SHP77 (cell line): ENCODE measurements at regions not wholly inside any gene's neighbourhood (a gene's known extent, or its start where the extent isn't known, plus 50 kb on each side); places are given as distances from the start of the nearest gene placed in this dataset.
"Not testable (repeated sequence)": the region's sequence is repeated elsewhere in the genome, so short reads cannot be mapped to it uniquely, and the experiment has no call there.

Experiments used
- DNase-seq, 2 experiments: peaks; one replicate each; lab custom pipeline; 2025; lab: John Stamatoyannopoulos, UW

GRCh38 chr12:124130691-124131591 lies 157.9 kb downstream of the ZNF664 start:
- peak; percentile 79 to 90 for DNase-seq

DNA sequence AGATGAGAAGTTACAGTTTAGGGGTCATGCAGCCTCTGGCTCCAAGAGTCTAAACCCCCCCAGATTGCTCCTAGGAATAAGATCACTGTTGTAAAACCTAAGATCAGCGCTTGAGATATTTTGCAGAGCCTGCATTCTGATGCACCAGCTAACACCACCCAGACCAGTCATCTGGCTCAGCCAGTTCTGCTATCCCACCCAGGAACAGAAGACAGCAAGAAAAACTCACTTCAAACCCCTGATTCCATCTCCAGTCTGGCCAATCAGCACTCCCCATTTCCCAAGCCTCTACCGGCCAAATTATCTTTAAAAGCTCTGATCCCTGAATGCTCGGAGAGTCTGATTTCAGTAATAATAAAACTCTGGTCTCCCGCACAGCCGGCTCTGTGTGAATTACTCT lies 158.6 kb downstream of the ZNF664 start:
- DNase-seq: no peak

GRCh38 chr12:124132530-124132929 lies 159.5 kb downstream of the ZNF664 start:
- no peak for DNase-seq

- DNase-seq: no peak
Measured at GRCh38 chr12:124136796-124137195, 158.1 kb upstream of the RFLNA start.

DNA sequence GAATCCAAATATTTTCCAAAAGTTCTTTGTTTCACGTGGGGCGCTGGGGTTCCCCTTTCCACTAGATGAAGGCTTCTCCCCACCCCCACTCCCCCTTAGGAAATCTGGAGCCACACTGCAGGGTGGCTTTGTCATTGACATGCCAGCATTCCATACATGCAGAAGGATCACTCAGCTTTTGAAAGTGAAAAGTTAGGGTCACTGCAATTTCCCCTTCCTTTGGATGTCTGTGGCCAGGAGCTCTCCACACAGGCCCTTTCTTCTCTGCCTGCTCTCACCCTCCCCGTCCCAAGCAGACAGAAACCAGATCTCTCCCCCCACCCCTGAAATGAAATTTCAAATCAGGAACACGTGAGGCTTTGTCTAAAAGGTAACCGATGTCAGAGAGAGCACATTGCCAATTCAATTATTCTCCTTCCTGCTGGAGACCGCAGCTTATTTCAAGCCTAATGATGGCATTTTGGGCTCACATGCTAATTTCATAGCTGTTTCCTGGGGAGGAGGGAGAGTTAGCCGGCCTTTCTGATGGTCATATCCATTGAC lies 153.9 kb upstream of the RFLNA start:
- DNase-seq: no peak

DNA sequence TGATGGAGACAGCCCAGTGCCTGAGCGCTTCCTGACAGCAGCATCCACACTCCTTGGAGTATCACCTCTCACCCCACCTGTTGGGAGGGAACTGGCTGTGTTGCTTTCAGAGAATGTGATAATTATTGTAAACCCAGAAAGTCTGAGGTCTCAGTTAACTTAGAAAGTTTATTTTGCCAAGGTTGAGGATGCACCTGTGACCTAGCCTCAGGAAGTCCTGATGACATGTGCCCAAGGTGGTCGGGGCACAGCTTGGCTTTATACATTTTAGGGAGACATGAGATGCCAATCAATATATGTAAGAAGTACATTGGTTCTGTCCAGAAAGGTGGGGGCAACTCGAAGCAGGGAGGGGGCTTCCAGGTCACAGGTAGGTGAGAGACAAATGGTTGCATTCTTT lies 153.3 kb upstream of the RFLNA start:
- not testable (repeated sequence) for DNase-seq

DNA sequence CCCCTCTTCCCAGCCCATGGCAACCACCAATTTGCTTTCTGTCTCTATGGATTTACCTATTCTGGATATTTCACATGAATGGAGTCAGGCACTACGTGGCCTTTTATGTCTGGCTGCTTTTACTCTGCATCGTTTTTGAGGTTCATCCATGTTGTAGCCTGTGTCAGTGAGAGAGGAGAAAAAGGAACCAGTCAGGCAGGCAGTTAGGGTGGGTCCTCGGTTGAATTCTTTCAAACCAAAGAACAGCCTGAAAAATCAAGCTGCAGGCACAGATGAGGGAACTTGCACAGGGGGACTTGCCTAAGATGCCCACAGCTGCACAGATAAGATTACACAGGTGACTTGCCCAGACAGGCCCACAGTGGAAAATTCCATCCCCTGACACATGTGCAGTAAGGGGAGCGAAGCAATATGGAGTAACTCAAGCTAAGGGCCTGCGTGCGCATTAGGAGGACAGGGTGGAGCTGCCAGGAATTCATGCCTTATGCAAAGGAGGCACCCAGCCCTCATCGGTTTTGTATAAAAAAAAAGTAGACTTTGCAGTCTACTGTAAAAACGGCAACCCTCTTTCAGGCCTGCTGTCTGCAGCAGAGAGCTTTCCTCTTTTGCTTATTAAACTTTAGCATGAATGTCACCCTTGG lies 152.4 kb upstream of the RFLNA start:
- no peak for DNase-seq

DNA sequence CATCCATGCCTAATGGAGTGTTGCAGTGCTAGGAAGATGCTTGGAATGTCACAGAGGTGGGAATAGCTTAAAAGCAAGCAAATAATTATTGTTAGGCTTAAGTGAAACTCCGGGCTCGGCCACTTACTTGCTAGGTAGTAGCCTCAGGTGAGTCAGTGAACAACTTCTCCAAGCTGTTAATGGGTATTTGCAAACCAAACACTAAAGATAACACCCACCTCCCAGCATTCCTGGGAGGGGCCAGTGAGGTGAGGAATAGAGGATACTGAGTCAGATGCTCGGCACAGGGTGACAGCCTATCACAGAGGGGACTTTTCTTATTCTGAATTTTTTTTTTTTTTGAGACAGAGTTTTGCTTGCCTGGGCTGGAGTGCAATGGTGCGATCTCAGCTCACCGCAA lies 151.2 kb upstream of the RFLNA start:
- DNase-seq: no peak

DNA sequence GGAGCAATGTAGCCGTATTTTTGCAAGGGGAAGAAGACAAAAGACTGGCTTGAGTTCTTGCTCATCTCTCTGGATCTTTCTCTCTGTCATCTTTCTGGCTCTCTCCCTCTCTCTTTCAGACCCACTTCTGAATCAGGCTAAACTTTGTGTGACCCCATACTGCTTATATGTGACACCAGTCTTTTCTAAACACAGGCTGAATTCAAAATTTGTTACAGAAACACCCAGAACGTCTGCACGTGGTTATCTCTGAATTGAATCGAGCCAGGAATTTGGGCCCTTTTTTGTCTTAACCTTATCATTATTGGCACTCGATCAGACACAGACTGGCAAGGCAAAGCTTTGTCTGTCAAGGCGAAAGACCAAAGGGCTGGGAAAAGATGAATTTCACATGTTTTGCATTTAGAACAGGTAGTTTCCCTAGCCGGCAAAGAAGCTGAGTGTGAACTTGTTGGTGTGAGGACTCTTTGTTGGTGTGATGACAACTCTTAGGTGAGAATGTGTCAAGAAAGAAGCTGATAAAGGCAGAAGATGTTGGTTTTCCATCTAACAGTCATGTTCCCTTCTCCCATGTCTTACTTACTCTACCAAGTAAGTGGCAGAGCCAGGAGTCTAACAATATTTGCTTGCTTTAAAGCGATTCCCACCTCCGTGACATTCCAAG lies 150.2 kb upstream of the RFLNA start:
- DNase-seq: no peak

- DNase-seq: no peak
Measured at GRCh38 chr12:124147027-124147426, 147.9 kb upstream of the RFLNA start.

GRCh38 chr12:124147575-124147974 lies 147.3 kb upstream of the RFLNA start:
- DNase-seq: no peak

DNA sequence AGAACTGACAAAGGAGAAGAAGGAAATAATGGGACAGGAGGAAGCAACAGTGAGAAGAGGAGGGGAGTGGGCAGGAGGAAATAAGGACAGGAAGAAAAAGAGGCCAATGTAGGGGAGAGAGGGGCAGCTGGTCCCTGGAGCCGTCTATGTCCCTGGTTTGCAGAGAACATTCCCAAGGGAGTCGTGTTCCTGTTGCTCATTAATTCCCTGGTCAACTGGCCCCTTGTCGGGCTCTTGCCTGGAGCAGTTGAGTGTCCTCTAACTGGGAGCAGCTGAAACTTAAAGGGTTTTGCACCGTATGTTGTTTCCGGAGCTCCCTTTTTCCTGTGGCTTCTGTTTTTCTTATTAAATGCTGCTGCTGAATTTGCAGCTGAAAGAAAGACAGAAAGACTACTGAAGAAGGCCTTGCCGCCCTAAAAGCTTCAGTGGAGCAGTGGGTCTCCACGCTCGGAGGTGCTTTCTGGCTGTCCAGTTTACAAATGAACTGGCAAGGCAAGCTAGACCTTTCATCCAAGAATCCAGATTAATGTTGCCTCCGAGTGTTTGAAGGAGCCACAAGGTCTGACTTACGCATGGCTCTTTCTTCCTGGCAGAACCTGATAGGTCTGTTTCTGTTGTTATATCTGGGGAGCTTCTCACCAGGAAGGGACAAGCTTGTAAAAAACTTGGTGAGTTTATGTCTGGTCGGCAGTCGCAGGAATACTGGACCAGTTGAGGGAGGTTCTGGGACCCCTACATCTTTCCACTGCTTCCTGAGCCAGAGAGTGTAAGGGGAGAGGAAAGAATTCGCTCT lies 146.2 kb upstream of the RFLNA start:
- DNase-seq: no peak

- DNase-seq: no peak
Measured at GRCh38 chr12:124149287-124149686, 145.6 kb upstream of the RFLNA start.

DNA sequence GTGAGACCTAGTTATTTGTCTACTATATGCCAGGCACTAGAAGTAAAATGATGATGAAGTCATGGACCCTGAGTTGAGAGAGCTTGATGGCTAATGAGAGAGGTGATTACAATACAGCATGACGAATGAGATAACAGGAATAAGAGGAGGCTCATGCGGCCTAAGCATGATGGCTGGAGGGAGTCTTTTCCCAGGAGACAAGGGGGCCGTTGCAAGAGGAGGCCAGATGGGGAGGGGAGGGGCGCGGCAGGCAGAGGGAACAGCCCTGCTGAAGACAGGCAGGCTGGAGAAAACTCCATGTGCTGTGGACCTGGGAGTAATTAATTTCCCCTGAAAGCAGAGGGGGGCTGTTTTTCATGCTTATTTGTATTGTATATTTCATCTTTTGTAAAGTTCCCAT lies 144.7 kb upstream of the RFLNA start:
- DNase-seq: no peak

DNA sequence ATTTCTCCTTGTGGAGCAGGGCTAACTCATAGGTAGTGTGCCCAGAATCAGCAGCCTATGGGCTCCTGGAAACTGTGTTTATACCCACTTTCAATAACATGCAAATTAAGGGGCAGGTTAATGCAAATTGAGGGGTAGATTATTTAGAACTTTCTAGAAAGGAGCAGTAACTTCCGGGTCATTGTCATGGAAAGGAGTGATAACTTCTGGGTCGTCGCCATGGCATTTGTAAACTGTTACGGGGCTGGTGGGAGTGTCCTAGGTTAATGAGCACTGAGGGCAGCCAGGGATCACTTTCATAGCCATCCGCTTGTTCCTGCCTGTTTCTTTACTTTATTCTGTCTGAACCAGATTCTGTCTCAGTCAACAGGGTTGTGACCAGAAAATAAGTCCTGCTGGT lies 143.3 kb upstream of the RFLNA start:
- no peak for DNase-seq

DNA sequence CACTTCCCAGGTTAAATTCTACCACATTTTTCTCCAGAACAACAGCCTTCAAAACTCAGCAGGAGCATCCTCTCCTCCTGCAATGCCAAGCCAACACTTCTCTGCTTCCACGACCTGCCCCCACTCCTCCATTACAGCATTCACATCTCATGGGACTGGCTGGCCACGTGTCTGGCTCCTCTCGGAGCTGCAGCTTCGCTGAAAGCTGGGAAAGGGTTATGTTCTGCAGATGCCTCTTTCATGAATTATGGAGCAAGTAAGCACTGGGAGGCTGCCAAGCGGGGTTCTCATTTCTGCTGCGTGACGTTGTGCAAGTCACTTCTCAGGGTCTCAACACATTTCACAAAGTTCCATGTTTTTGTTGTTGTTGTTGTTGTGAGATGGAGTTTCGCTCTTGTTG lies 142.2 kb upstream of the RFLNA start:
- no peak for DNase-seq

DNA sequence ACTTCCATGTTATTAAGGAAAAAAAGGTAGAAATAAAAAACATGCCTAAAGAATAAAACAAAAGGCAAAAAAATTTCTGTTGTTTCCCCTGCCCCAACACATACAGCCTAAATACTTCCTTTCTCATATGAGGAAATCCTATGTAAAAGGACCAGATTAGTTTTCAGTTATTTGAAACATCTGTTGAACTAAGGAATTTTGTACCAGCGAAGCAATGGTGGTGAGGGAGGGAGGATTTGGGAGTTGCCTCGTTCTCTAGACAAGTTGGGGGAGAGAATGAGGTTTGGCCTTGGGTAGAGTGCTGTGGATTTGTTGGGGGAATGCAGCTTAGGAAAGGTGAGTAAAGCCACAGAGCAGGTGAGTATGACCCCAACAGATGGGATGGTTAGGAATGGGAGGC lies 141.5 kb upstream of the RFLNA start:
- no peak for DNase-seq

- no peak for DNase-seq
Measured at GRCh38 chr12:124157406-124157805, 137.5 kb upstream of the RFLNA start.

DNA sequence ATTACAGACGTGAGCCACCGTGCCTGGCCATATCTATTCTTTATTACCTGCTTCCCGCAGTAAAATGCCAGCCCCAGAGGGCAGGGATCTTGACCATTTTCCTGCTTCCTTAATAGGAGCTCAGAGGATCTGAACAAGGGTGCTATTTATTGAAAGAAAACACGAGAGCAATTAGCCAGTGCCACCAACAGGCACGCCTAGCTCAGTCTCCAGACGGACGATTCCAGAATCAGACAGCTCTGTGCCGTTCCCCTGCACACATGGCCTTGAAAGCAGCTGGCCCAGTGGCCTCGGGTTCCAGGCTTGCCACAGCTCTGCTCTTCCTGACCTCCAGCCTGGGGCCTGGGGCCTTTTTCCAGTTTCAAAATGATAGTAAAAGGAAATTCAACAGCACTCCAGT lies 135.2 kb upstream of the RFLNA start:
- DNase-seq: no peak

- DNase-seq: no peak
Measured at GRCh38 chr12:124160097-124160756, 134.7 kb upstream of the RFLNA start.

DNA sequence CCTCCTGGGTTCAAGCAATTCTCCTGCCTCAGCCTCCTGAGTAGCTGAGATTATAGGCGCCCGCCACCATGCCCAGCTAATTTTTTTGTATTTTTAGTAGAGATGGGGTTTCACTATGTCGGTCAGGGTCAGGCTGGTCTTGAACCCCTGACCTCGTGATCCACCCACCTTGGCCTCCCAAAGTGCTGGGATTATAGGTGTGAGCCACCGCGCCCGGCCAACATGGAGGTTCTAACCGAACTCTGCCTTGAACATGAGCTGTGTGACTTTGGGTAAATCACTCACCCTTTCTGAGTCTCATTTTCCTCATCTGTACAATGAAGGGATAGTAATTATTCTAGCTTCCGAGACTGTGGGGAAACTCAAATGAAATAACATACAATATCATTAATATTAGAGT lies 133.5 kb upstream of the RFLNA start:
- not testable (repeated sequence) for DNase-seq
